ENCODE measurements at regions not wholly inside any gene's neighbourhood (a gene's known extent, or its start where the extent isn't known, plus 50 kb on each side); places are given as distances from the start of the nearest gene placed in this dataset.
"Not testable (repeated sequence)": the region's sequence is repeated elsewhere in the genome, so short reads cannot be mapped to it uniquely, and the experiment has no call there.

GRCh38 chr5:74393943-74394342 is 246.6 kb downstream of the ENC1 start:
- ATAC-seq (no peak), DNase-seq (ENCODE audit: low spot score) (no peak)
- intact Hi-C loops (cut with DNase I) = no loop called here

DNA sequence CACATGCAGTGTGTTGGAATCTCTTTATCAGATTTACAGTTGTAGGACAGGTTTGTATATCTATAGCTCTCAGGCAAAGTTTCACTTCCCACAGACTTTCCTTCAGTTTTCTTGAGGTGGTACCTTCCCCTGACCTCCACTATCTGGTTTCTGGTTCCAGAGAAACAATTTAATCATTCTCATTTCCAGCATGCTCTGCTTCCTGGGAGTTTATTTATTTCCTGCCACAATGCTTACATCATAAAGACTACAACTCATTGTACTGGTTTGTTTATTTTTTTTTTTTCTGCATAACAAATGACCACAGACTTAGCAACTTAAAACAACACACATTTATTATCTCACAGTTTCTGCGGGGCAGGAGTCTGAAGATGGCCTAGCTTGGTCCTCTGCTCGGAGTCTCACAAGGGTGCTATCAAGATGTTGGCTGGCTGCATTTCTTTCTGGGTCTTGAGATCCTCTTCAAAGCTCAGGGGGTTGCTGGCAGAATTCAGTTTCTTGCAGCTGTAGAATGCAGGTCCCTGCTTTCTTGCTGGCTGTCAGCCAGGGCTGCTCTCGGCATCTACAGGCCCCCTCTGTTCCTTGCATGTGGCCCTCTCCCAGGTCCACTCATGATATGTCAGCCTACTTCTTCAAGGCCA is 247.7 kb downstream of the ENC1 start:
- ATAC-seq = no peak
- no peak for DNase-seq (ENCODE audit: low spot score)
- intact Hi-C loops (cut with DNase I) = no loop called here

GRCh38 chr5:74391410-74391809 is 249.1 kb downstream of the ENC1 start:
- DNase-seq (ENCODE audit: low spot score) = no peak
- intact Hi-C loops (cut with DNase I) = no loop called here
- ATAC-seq = no peak

DNA sequence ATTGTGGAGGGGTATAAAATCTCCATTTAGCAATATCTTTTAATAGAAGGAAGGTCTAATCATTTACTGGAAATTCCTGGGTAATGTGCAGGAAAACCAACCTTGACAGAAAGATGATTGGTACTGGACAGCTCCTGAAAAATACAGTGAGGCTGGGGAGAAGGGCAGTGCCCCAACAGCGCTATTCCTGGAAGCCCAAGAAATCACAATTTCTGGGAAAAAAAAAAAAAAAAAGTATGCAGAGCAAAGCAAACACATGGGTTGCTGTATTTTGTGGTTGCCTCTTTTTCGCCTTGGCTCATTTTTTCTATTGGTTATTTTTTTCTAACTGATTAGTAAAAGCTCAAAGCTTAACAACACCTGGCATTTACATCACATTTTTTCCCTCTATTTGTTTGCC is 249.7 kb downstream of the ENC1 start:
- DNase-seq (ENCODE audit: low spot score) (no peak), ATAC-seq (no peak)
- intact Hi-C loops (cut with DNase I) = no loop called here

DNA sequence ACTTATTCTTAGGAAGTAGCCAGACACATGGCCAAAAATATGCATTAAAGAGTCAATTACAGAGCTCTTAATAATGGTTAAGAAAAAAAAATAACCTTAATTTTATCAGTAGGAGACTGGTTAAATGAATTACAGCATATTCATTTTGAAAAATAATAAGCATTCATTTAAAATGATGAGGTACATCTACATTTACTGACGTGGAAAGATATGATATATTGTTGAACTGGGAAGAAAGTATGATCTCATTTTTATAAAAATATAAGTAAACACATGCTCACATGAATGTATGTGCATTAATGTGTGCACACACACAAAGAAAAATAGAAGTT is 250.3 kb downstream of the ENC1 start:
- DNase-seq (ENCODE audit: low spot score) = no peak
- no peak for ATAC-seq
- intact Hi-C loops (cut with DNase I) = no loop called here

GRCh38 chr5:74389531-74390305 is 250.8 kb downstream of the ENC1 start:
- no peak for DNase-seq (ENCODE audit: low spot score)
- ATAC-seq = no peak
- intact Hi-C loops (cut with DNase I) = no loop called here

GRCh38 chr5:74388411-74388810 is 252.1 kb downstream of the ENC1 start:
- intact Hi-C loops (cut with DNase I); ATAC-seq; DNase-seq (ENCODE audit: low spot score): not testable (repeated sequence)

DNA sequence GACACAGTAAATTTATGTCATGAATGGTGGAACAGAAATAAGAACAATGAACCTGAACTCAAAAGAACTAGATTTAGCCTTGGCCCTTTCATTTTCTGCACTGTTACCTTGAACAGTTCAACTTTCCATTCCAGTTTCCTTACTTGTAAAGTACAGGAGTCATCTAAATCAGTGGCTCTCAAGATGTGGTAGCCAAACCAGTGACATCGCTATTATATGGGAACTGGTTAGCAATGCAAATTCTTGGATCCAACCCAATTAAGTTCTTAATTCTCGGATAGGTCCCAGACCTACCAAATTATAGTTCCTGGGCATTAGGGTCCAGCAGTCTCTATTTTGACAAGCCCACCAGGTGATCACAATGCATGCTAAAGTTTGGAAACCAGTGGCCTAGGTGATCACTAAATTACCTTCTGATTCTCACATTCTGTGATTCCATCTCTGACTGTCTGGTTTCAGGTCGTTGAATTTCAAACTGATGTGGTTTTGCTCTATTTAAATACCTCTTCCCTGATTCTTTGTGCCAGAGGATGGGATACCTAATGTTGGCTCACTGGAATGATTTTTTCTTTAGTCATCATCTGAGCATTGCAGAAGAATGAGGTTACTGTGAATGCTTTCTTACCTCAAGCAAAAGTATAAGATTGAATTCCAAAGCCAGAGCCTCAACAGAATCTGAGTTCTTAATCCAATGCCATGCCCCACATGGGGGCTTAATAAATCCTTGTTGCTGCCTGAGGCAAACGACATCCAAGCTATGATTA is 253.8 kb downstream of the ENC1 start:
- no peak for DNase-seq (ENCODE audit: low spot score)

DNA sequence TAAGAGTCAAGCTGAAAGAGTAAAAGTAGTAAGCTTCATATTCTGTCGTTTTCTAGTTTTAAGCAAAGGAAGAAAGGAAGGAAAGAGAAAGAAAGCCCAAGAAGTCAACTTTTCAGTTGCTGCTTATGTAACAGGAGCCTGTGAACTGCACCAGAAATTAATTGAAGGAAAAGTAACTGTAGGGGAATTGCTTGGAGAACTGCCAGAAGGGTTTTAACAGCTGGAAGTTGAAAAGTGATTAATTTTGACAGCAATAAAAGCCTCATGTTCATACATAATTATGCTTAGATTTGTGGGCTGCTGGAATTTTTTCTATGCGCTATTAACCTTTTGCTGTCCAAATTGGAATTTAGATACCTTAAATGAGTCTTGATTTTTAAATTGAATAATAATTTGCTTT is 255.7 kb downstream of the ENC1 start:
- intact Hi-C loops (cut with DNase I) = no loop called here
- ATAC-seq (no peak), DNase-seq (ENCODE audit: low spot score) (no peak)

More for the DNA sequence above, 253.8 kb downstream of the ENC1 start:
- no peak for ATAC-seq
- intact Hi-C loops (cut with DNase I) = no loop called here

DNA sequence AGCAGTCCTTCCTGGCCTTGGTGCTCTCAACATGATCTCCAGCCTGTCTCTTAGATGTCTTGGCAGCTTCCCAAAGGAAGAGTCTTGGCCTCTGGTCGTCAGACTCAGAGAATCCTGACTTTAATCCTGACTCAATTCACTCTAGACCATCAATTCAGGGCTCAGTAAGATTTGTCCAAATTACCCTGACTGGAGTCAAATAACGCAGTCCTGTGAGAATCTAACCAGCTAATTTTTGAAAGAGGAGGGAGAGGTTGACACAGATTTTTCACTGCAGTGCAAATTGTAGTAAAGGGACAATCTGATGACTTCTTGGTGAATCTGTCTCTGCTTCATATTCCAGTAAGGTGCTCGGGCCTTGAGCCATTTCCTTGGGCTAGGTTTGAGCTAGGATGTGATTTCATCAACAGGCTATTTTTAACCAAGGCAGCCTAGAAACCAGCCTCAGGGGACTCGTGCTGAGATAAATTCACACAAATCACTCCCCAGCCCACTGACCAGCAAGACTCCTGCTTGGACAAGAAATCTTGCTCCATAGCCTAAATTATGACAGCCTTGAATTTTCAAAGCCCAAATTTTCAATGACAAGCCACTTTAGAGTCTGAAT is 257.4 kb downstream of the ENC1 start:
- DNase-seq (ENCODE audit: low spot score) (no peak), ATAC-seq (peak; percentile 83)
- intact Hi-C loops (cut with DNase I) = no loop called here

GRCh38 chr5:74382123-74382855 is 258.2 kb downstream of the ENC1 start:
- DNase-seq (ENCODE audit: low spot score) (no peak), ATAC-seq (no peak)
- intact Hi-C loops (cut with DNase I) = no loop called here

DNA sequence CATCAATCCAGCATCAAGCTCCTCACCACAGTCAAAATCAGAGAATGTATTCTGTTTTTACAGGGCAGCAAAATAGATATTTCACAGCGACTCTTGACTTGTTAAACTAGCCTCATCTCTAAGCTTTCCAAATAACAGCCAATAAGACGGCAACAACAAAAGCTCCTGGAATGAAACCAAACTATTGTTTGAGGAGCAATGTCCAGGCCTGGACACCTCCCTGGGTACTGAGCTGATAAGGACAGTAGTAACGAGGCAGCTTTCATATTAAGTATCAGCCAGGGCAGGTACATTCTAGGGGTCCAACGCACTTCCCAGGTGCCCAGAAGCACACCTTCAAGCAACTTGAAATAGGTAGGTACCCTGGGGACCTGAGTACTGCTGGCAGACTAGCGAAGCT is 260.3 kb downstream of the ENC1 start:
- DNase-seq (ENCODE audit: low spot score) = no peak
- intact Hi-C loops (cut with DNase I) = no loop called here
- no peak for ATAC-seq

GRCh38 chr5:74378464-74378863 is 262.1 kb downstream of the ENC1 start:
- ATAC-seq (no peak), DNase-seq (ENCODE audit: low spot score) (no peak)
- intact Hi-C loops (cut with DNase I) = no loop called here

GRCh38 chr5:74376187-74376586 is 264.3 kb downstream of the ENC1 start:
- ATAC-seq = no peak
- no peak for DNase-seq (ENCODE audit: low spot score)
- intact Hi-C loops (cut with DNase I) = no loop called here

DNA sequence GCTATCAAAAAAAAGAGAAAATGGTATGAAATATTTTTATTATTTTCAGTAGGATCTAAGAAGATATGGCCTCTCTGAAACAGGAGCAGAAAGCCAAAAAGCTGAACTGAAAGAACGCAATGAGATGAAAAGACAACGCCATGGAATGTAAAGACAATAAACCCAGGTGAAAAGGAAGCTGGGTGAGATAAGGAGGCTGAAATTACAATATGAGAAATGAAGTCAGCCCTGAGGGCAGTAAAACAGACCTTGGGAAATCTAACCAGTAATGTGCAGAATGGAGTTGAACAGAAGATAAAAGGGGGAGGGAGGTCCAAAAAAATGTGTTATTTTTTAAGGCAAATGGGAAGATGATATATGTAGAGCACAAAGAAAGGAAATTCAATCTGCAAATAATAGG is 265.3 kb downstream of the ENC1 start:
- no peak for DNase-seq (ENCODE audit: low spot score)
- no peak for ATAC-seq
- intact Hi-C loops (cut with DNase I) = no loop called here

- intact Hi-C loops (cut with DNase I) = no loop called here
- ATAC-seq = no peak
- no peak for DNase-seq (ENCODE audit: low spot score)
Observed at GRCh38 chr5:74374656-74375055, 265.9 kb downstream of the ENC1 start.

GRCh38 chr5:74373076-74373475 is 267.5 kb downstream of the ENC1 start:
- intact Hi-C loops (cut with DNase I) = no loop called here
- ATAC-seq = no peak
- DNase-seq (ENCODE audit: low spot score) = no peak

DNA sequence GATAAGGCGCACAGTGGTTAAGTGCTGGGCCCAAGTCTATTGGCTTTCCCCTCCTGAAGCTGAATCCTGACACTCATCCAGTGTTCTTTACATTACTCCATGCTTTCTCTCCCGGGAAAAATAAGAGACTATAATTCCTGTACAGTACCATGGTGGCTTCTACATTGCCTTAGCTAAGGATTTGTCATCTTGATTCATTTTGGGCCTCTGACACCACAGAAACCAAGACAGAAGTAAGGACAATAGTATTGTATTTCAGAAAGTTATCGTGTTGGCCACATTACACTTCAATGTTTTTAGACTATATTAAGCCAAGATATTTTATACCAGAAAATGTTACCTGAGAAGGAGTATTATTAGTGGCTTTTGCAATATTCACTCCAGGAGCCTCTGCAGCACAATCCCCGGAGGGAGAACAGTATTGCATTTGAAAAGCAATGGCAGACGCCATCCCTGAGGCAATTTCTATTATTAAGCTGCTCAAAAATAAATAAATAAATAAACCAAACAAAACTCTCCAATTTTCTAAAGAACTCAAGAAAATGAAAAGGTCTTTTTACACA is 267.9 kb downstream of the ENC1 start:
- ATAC-seq (no peak), DNase-seq (ENCODE audit: low spot score) (no peak)
- intact Hi-C loops (cut with DNase I) = no loop called here

- ATAC-seq = no peak
- DNase-seq (ENCODE audit: low spot score) = no peak
- intact Hi-C loops (cut with DNase I) = no loop called here
Observed at GRCh38 chr5:74372051-74372450, 268.5 kb downstream of the ENC1 start.

Measured in sciatic nerve (tissue), 2 donors.